ENCODE measurements at regions not wholly inside any gene's neighbourhood (a gene's known extent, or its start where the extent isn't known, plus 50 kb on each side); places are given as distances from the start of the nearest gene placed in this dataset.

DNA sequence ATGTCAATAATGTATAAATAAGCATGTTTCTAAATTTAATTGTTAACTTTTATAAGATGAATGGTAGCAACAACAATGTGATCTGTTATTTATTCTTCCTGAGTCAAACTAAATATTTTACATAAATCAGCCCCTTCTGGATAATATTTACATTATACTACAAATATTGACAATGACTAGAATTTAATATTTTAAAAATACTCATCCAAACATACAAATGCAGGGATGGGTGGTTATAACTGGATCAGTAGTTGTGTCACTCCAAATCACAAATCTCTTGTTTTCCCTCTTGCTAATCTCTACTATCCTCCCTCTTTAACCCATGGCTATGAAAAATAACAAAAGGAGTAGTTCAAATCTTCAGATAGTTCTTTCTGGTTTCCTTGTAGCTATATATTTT, 407.0 kb downstream of the HTR7 start:
- DNase-seq (no peak), ATAC-seq (no peak)
- Histone ChIP-seq H3K9me3 (no peaks in the 10 kb centered on the region), H3K36me3 (ENCODE audit: insufficient read depth in 1 of 2, low read depth in 1 of 2) (no peaks in the 10 kb centered on the region), H3K4me3 (no peak overlapping the region), H3K27ac (no peak overlapping the region), H3K4me1 (no peaks in the 10 kb centered on the region), H3K27me3 (ENCODE audit: insufficient read depth in 3 of 3, low read length in 2 of 3) (no peaks in the 10 kb centered on the region)
- TF ChIP-seq, protein P1, sequence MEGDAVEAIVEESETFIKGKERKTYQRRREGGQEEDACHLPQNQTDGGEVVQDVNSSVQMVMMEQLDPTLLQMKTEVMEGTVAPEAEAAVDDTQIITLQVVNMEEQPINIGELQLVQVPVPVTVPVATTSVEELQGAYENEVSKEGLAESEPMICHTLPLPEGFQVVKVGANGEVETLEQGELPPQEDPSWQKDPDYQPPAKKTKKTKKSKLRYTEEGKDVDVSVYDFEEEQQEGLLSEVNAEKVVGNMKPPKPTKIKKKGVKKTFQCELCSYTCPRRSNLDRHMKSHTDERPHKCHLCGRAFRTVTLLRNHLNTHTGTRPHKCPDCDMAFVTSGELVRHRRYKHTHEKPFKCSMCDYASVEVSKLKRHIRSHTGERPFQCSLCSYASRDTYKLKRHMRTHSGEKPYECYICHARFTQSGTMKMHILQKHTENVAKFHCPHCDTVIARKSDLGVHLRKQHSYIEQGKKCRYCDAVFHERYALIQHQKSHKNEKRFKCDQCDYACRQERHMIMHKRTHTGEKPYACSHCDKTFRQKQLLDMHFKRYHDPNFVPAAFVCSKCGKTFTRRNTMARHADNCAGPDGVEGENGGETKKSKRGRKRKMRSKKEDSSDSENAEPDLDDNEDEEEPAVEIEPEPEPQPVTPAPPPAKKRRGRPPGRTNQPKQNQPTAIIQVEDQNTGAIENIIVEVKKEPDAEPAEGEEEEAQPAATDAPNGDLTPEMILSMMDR (IDR thresholded peaks at IDR 0.05) = no peak
- intact Hi-C loops (cut with DNase I) = no loop called here

DNA sequence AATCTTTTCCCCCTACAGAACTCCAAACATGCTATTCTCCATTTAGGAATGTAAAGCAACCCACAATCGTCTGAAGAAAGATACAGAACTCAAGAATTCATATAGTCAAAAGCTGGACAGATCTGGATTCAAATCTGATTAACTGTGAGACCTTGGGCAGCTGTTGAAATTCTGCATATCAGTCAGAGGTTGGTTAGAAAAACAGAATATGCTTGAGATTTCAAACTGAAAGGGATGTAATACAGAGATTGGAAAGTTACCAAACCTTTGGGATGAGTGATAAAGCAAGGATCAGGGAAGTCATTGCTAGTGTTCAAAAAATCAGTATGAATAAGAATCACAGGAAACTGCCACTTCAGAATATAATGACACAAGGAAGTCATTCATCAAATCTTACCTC, 406.6 kb downstream of the HTR7 start:
- Histone ChIP-seq H3K27me3 (ENCODE audit: insufficient read depth in 3 of 3, low read length in 2 of 3) (no peaks in the 10 kb centered on the region), H3K27ac (no peak overlapping the region), H3K4me1 (no peaks in the 10 kb centered on the region), H3K4me3 (no peak overlapping the region), H3K36me3 (ENCODE audit: insufficient read depth in 1 of 2, low read depth in 1 of 2) (no peaks in the 10 kb centered on the region), H3K9me3 (no peaks in the 10 kb centered on the region)
- DNase-seq (no peak), ATAC-seq (no peak)
- TF ChIP-seq, protein P1 (IDR thresholded peaks at IDR 0.05) = no peak
- intact Hi-C loops (cut with DNase I) = no loop called here
- WGBS, 3 donors = 0 to 25% (median 13%) methylated on average over 1 of the region's 1 CpG

DNA sequence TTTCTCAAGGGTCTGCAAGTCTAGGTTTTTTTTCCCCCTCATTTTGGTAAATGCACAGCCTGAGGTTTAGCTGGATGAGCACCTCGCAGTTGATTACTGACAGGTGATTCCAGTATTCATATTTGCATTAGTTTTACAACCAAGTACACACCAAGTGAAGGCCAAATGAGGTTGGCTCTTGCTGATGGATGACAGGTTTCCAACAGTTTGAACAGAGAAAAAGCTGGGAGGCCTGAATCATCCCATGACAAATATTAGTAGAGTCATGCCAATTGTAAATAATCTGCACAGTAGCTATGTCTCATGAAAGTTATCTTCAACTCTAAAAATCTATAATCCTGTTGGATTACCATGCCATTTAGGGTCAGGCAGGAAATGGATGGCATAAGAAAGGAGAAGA, 399.8 kb downstream of the HTR7 start:
- WGBS, 3 donors = 70 to 75% (median 72%) methylated on average over 1 of the region's 1 CpG
- Histone ChIP-seq H3K4me3 (no peak overlapping the region), H3K36me3 (ENCODE audit: insufficient read depth in 1 of 2, low read depth in 1 of 2) (no peaks in the 10 kb centered on the region), H3K27ac (no peak overlapping the region), H3K9me3 (no peaks in the 10 kb centered on the region), H3K27me3 (ENCODE audit: insufficient read depth in 3 of 3, low read length in 2 of 3) (no peaks in the 10 kb centered on the region), H3K4me1 (no peaks in the 10 kb centered on the region)
- no peak for ATAC-seq
- TF ChIP-seq, protein P1 (IDR thresholded peaks at IDR 0.05) = no peak
- intact Hi-C loops (cut with DNase I) = no loop called here
- DNase-seq = no peak

DNA sequence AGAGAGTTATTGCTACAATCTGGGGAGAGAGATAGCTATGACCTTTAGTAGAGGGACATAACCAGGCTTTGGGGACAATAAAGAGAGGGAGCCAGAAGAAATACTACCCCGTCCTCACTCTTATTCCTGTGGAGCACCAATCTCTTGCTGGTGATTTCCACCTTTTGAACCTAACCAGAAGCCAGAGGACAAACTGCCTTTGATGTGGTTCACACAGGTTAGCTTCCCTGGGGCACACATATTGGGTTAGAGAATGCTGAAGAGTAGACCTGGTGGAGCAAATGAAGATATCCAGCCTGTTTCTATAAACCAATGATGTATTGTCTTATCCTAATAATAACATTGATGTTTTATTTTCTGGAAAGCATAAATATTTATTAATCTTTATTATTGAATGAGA, 399.3 kb downstream of the HTR7 start:
- H3K27ac ChIP-seq = no peak overlapping the region
- TF ChIP-seq, protein P1 (IDR thresholded peaks at IDR 0.05) = no peak
- ATAC-seq (no peak), DNase-seq (no peak)
- H3K36me3 ChIP-seq (ENCODE audit: insufficient read depth in 1 of 2, low read depth in 1 of 2) = no peaks in the 10 kb centered on the region
- WGBS, 3 donors = 55 to 58% (median 56%) methylated on average over 1 of the region's 1 CpG
- intact Hi-C loops (cut with DNase I) = no loop called here
- H3K4me1 ChIP-seq = no peaks in the 10 kb centered on the region
- no peaks in the 10 kb centered on the region for H3K27me3 ChIP-seq (ENCODE audit: insufficient read depth in 3 of 3, low read length in 2 of 3)
- H3K9me3 ChIP-seq = no peaks in the 10 kb centered on the region
- H3K4me3 ChIP-seq = no peak overlapping the region

DNA sequence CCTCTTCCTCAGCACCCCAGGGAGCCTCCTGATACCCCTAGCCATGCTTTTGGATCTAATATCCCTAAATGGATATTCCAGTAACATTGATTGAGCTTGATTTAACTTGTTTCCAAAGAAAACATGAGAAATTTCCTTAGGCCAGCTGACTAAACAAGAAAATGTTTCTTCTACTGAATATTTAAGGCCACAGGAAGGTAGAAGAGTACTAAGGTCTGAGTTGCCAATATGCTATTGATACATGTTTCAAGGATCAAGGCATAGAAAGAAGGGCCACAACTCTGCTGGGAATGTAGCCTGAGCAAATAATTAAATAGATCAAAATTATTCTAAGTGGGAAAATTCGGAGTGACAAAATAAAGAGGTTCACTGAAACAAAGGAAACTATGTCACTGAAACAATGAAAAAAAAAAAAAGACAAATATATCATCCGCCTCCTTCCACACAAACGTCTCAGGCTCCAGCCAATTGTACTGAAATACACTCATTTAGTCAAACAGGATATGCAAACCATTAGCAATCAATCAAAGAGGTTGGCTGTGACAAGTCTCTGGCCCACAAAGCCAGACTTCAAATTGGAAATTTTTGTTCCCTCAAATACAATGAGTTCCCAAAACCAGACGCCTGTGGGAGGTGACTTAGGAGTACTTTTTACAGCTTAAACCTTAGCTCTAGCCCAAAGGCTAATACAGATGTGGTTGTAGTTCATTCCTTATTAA, 396.2 kb downstream of the HTR7 start:
- TF ChIP-seq, protein P1 (IDR thresholded peaks at IDR 0.05) = no peak
- Histone ChIP-seq H3K9me3 (no peaks in the 10 kb centered on the region), H3K27ac (no peak overlapping the region), H3K4me3 (no peak overlapping the region), H3K36me3 (ENCODE audit: insufficient read depth in 1 of 2, low read depth in 1 of 2) (no peaks in the 10 kb centered on the region), H3K4me1 (no peaks in the 10 kb centered on the region), H3K27me3 (ENCODE audit: insufficient read depth in 3 of 3, low read length in 2 of 3) (no peaks in the 10 kb centered on the region)
- WGBS, 3 donors = 45 to 54% (median 47%) methylated on average over 4 of the region's 4 CpGs
- ATAC-seq (no peak), DNase-seq (no peak)
- intact Hi-C loops (cut with DNase I) = no loop called here
